HL-60 (cell line): ENCODE measurements at regions not wholly inside any gene's neighbourhood (a gene's known extent, or its start where the extent isn't known, plus 50 kb on each side); places are given as distances from the start of the nearest gene placed in this dataset.

Experiments used
- DNase-seq, 2 experiments: peaks; one replicate each; pipeline ENCODE4 v3.0.0-alpha.2; 2010 to 2020; ENCODE audit warnings: low read depth in 1 of 2, low spot score in 1 of 2
- H3K27ac ChIP-seq: fragments of 250-450 bp; sonication (Bioruptor Pico); replicated peaks from 2 replicates; pipeline ENCODE4 v1.5.1; 2020; ENCODE audit warnings: mild to moderate bottlenecking, moderate library complexity
- H3K27me3 ChIP-seq: fragments of 250-450 bp; sonication (Bioruptor Pico); 2 replicates; pipeline ENCODE4 v1.5.1; 2021; ENCODE audit warnings: mild to moderate bottlenecking, moderate library complexity; ENCODE audit not compliant: insufficient read depth, poor library complexity, severe bottlenecking
- H3K4me3 ChIP-seq: replicated peaks from 2 replicates; pipeline ENCODE4 v1.5.1; 2011; ENCODE audit warnings: mild to moderate bottlenecking, control low read depth, low read length; ENCODE audit not compliant: insufficient read depth
- GABPA ChIP-seq: IDR thresholded peaks from 2 replicates; pipeline ENCODE4 v1.6.1; 2012; ENCODE audit warnings: low read depth
- POLR2AphosphoS5 ChIP-seq: IDR thresholded peaks from 2 replicates; pipeline ENCODE4 v1.6.1; 2012; ENCODE audit warnings: low read depth
- SPI1 ChIP-seq: IDR thresholded peaks from 2 replicates; pipeline ENCODE4 v1.6.1; 2012; ENCODE audit warnings: low read depth, mild to moderate bottlenecking, borderline replicate concordance
- TF ChIP-seq, protein P1 (sequence below): IDR thresholded peaks from 2 replicates; pipeline ENCODE4 v1.6.1; 2012; ENCODE audit warnings: low read depth; ENCODE audit not compliant: insufficient replicate concordance
- TF ChIP-seq, protein P2 (sequence below): IDR thresholded peaks from one replicate; pipeline ENCODE4 v1.5.1; 2011; ENCODE audit warnings: low read length, control low read depth, inconsistent platforms; ENCODE audit not compliant: insufficient read depth

DNA sequence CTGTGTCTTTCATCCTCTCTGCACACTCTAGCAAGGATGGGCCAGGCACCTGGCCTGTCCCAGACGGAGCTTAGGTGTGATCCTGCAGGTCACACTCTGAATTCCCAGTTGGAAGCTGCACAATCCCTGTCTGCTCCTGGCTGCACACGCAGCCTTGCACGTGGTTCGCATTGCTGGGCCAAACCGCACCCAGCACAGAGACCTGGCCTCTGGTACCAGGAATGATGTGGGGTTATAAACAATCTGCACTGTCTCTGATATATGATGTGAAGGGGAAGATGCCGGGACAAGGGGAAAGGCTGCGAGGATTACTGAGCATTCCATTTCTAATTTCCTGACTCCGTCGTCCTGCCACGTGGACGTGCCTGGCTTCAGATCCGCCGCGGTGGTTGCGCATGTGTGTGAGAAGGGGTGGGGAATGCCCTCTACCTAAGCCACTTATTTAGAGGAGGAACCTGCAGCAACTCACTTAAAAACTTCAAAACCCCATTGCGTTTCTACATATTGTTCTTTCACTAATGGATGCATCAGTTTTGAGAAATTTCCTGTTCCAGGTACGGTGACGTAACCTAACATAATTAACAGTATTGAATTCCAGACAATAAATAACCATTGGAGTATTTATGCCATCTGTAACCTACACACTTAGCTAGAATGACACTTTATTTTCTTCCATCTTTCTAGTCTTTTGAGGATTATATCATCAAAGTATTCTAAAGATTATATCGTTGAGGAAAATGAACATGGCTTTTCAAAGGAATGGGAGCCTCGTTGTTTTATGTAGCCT lies 559.7 kb upstream of the MGMT start:
- TF ChIP-seq, protein P1, sequence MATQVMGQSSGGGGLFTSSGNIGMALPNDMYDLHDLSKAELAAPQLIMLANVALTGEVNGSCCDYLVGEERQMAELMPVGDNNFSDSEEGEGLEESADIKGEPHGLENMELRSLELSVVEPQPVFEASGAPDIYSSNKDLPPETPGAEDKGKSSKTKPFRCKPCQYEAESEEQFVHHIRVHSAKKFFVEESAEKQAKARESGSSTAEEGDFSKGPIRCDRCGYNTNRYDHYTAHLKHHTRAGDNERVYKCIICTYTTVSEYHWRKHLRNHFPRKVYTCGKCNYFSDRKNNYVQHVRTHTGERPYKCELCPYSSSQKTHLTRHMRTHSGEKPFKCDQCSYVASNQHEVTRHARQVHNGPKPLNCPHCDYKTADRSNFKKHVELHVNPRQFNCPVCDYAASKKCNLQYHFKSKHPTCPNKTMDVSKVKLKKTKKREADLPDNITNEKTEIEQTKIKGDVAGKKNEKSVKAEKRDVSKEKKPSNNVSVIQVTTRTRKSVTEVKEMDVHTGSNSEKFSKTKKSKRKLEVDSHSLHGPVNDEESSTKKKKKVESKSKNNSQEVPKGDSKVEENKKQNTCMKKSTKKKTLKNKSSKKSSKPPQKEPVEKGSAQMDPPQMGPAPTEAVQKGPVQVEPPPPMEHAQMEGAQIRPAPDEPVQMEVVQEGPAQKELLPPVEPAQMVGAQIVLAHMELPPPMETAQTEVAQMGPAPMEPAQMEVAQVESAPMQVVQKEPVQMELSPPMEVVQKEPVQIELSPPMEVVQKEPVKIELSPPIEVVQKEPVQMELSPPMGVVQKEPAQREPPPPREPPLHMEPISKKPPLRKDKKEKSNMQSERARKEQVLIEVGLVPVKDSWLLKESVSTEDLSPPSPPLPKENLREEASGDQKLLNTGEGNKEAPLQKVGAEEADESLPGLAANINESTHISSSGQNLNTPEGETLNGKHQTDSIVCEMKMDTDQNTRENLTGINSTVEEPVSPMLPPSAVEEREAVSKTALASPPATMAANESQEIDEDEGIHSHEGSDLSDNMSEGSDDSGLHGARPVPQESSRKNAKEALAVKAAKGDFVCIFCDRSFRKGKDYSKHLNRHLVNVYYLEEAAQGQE, result no peak
- TF ChIP-seq SPI1, result no peak
- TF ChIP-seq GABPA, result no peak
- Histone ChIP-seq H3K27ac (peak overlapping the region; percentile 24; the same call in 1 of the 2 replicates), H3K4me3 (no peak overlapping the region), H3K27me3 (no peaks in the 10 kb centered on the region)
- DNase-seq, result no peak

DNA sequence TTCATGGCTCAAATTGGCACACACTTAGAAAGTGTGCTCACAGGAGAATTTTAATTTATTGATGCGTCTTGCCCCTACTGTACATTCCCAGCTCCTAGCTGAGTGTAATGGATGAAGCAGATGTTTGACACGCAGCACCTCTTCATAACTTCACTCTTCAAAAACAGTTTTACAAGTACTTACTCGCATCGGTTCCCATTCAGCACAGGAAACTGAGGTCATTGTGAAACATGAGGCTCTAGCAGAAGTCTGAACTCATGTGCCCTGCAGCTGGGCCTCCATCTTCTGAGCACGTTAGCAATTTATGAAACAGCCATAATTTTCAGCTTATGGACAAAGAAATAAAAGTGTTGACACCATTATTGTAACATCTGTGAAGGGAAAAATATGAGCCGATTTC lies 558.9 kb upstream of the MGMT start:
- no peaks in the 10 kb centered on the region for H3K27me3 ChIP-seq
- TF ChIP-seq, protein P1, result no peak
- TF ChIP-seq POLR2AphosphoS5 (no peak), SPI1 (no peak), GABPA (no peak)
- TF ChIP-seq, protein P2, sequence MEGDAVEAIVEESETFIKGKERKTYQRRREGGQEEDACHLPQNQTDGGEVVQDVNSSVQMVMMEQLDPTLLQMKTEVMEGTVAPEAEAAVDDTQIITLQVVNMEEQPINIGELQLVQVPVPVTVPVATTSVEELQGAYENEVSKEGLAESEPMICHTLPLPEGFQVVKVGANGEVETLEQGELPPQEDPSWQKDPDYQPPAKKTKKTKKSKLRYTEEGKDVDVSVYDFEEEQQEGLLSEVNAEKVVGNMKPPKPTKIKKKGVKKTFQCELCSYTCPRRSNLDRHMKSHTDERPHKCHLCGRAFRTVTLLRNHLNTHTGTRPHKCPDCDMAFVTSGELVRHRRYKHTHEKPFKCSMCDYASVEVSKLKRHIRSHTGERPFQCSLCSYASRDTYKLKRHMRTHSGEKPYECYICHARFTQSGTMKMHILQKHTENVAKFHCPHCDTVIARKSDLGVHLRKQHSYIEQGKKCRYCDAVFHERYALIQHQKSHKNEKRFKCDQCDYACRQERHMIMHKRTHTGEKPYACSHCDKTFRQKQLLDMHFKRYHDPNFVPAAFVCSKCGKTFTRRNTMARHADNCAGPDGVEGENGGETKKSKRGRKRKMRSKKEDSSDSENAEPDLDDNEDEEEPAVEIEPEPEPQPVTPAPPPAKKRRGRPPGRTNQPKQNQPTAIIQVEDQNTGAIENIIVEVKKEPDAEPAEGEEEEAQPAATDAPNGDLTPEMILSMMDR, result no peak
- 0 out of 2 replicates have a peak overlapping the region, but pooled peaks have one; percentile 24 for H3K27ac ChIP-seq
- no peak overlapping the region for H3K4me3 ChIP-seq
- DNase-seq, result peak; percentile 16 to 68

DNA sequence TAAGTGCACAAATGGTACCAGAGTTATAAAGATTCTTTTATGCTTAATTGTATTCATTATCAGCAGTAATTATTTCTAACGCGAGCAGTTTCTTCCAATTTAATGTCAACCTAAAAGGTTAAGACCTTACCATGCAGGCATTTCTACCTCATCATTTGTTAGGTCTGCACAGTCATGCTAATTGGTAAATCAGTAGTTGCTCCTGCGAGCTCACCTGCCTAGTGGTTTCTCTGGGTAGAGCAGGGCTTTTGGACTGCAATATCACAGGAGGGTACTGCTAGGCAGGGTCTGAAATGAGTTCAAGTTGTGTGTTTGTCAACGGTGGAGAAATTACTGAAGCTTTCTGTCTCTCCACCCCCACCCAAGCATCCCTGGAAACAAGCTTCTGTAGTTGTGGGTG lies 558.5 kb upstream of the MGMT start:
- Histone ChIP-seq H3K4me3 (no peak overlapping the region), H3K27me3 (no peaks in the 10 kb centered on the region), H3K27ac (no peak overlapping the region)
- TF ChIP-seq, protein P1, result no peak
- TF ChIP-seq POLR2AphosphoS5 (no peak), GABPA (no peak), SPI1 (no peak)
- TF ChIP-seq, protein P2, result no peak
- no peak for DNase-seq
